Cardiac fibroblast (primary cell): ENCODE measurements at regions not wholly inside any gene's neighbourhood (a gene's known extent, or its start where the extent isn't known, plus 50 kb on each side); places are given as distances from the start of the nearest gene placed in this dataset.

Experiments
- DNase-seq, 2 donors: peaks; one replicate each; pipeline versions ENCODE4 v3.0.0 to v3.0.0-alpha.2; 2010; ENCODE audit warnings: low read depth in 2 of 2
- H3K4me3 ChIP-seq, 2 donors: replicated peaks in 1 of 2; 1 replicate in 1 of 2; 2 replicates in 1 of 2; pipeline ENCODE4 v1.5.1; 2011; ENCODE audit warnings: low read depth in 2 of 2, low read length in 2 of 2, mild to moderate bottlenecking in 2 of 2, moderate library complexity in 1 of 2
- TF ChIP-seq, protein P1 (sequence below): IDR thresholded peaks from one replicate; pipeline ENCODE4 v1.5.1; 2011; ENCODE audit warnings: low read depth, mild to moderate bottlenecking, low read length, inconsistent platforms

DNA sequence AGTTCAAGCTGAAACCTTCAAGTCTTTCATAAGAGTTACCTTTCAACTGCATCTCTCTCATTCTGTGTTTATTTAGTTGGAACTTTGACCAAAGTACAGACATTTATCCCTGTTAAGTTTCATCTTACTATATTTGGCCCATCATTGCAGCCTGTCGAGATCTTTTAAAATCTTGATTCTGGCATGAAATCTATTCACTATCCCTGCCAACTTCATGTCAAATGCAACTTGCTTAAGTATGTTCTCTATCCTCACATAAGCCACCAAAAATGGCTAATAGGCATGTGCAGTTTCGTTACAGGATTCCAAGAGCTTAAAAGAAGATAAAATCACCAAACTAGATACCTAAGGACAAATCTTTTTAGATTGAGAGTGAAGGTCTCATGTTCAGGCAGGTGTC lies 117.5 kb upstream of the KCNQ5 start:
- no peak for DNase-seq
- TF ChIP-seq, protein P1, sequence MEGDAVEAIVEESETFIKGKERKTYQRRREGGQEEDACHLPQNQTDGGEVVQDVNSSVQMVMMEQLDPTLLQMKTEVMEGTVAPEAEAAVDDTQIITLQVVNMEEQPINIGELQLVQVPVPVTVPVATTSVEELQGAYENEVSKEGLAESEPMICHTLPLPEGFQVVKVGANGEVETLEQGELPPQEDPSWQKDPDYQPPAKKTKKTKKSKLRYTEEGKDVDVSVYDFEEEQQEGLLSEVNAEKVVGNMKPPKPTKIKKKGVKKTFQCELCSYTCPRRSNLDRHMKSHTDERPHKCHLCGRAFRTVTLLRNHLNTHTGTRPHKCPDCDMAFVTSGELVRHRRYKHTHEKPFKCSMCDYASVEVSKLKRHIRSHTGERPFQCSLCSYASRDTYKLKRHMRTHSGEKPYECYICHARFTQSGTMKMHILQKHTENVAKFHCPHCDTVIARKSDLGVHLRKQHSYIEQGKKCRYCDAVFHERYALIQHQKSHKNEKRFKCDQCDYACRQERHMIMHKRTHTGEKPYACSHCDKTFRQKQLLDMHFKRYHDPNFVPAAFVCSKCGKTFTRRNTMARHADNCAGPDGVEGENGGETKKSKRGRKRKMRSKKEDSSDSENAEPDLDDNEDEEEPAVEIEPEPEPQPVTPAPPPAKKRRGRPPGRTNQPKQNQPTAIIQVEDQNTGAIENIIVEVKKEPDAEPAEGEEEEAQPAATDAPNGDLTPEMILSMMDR, result no peak
- H3K4me3 ChIP-seq, result no peak overlapping the region

DNA sequence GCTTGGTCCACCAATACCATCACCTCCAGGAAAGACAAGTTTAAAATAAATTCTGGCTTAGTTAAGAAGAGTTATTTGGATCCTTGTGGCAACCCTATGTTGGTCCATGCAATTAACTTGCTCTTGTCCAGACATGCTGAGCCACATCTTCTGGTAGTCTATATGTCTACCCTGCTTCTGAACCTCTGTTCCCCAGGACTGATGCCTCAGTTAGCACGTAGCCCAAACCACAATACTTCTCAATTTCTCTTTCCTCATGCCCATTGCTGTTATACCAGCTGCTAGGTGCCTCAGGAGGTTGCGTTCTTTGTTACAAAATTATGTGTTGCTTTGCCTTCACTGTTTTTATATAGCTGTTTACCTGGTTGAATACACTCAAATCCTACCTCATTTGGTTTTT lies 116.4 kb upstream of the KCNQ5 start:
- no peak for DNase-seq
- H3K4me3 ChIP-seq, result no peak overlapping the region
- TF ChIP-seq, protein P1, result no peak

DNA sequence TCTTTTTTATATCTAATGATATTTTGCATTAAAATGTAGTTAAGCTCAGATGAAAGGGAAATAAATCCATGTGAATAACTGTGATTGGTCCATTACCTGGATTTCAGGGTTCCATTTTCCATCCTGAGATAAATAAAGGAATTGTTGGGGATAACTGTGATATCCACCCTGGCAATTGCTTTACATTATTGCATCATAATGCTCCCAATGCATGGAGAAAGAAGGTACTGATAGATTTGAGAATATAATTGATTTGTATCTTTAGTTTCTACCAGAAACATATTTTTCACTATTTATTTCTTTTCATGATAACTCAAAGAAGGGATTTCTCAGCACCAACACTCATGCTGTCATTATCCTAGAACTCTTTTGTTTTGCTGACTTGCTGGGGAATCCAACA lies 102.0 kb upstream of the KCNQ5 start:
- no peak for DNase-seq
- TF ChIP-seq, protein P1, result no peak
- H3K4me3 ChIP-seq, result no peak overlapping the region

DNA sequence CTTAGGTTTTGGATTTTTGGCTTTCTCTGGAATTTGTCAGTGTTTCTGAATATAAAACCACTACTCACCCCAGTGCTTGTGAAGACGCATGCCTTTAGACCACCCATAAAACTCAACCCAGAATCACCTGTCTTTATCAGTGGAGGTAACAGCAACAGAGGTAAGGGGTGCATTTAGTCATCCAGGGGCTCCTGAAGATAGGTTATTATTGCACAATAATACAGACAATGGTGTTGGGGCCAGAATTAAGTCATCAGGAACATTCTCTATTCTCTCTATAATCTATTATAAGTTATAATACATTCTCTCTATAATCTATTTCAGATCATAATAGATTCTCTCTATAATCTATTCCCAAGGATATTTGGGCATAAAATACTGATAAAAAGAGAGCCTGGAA lies 100.2 kb upstream of the KCNQ5 start:
- TF ChIP-seq, protein P1, result no peak
- no peak overlapping the region for H3K4me3 ChIP-seq

DNA sequence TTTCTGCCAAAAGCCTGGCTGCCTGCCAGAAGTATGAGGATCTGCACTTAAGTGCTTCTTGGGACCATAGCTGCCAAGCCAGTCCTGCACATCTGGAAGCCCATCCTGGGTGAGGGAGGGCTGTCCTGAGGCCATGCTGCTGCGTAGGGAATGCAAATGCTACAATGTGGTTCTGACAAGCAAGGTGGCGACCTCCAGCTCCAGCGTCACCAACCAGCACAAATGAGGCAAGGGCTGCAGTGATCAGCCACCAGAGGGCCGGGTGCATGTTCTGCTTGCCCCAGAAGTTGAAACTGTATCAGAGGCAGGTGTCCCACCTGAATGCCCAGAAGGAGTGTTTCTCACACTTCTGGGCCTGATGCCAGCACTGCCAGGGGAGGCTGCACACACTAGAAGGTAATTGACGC lies 99.1 kb upstream of the KCNQ5 start:
- no peak overlapping the region for H3K4me3 ChIP-seq
- TF ChIP-seq, protein P1, result no peak
- DNase-seq, result no peak

More for the DNA sequence above, 100.2 kb upstream of the KCNQ5 start:
- no peak for DNase-seq

DNA sequence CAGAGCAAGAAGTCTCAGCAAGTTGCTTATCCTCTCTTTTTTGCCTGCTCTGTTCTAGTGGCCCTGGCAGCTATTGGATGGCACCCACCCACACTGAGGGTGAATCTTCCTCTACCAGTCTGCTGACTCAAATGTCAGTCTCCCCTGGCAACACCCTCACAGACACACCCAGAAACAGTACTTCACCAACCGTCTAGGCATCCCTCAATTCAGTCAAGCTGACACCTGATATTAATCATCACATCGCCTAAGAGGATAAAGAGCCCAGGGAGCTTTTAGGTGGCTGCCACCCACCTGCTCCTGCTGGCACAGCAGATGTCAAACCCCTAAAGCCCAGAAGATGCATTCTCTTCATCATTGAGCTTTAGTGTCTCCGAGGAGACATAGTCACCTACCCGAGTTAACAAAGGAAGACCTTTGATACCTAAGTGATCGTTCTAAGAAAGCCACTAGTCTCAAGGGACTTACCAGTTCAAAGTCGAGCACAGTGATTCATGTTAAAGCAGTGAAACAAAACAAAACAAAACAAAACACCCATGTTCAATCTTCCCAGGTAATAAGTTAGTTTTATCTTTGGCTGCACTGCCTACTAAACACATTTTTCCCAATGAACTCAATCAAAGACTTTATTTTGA lies 97.7 kb upstream of the KCNQ5 start:
- no peak for DNase-seq
- no peak overlapping the region for H3K4me3 ChIP-seq
- TF ChIP-seq, protein P1, result no peak

DNA sequence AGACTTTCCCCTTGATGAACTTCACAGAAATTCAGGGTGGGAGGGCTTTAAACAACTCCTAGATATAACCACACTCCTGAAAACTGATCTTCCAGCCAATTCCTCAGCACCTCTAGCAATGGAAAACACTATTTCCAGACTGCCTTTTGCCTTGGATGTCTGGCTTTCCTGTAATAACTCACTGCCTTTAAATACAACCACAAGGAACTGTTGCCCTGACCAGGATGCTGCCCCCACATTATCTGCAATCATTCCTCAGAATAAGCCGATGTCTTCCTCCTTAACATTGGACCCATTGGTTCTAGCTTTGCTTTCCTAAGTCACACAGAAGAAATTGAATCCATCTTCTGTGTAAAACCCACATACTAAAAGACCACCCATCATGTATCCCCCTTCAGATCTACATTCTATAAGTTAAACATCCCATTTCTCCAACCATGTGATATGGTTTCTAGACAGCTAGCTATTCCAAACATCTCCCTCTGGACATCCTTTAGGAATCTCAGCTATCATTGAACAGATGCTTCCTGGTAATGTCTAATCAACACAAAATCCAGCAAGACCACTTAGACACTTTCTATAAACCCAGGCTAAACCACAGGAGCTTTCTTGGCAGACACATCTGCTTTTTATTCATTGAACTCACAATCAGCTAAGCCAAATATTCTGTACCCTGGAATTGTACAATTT lies 95.9 kb upstream of the KCNQ5 start:
- no peak overlapping the region for H3K4me3 ChIP-seq
- TF ChIP-seq, protein P1, result no peak
- no peak for DNase-seq
